Neural crest cell (in vitro differentiated cells): ENCODE measurements at regions not wholly inside any gene's neighbourhood (a gene's known extent, or its start where the extent isn't known, plus 50 kb on each side); places are given as distances from the start of the nearest gene placed in this dataset.

Experiments used
- DNase-seq: peaks from one replicate; pipeline ENCODE4 v3.0.0; 2021; ENCODE audit warnings: low read depth, mixed read lengths, low spot score
- H3K27ac Mint-ChIP-seq: one replicate; pipeline ENCODE4 v1.8.0; 2021; ENCODE audit warnings: mild to moderate bottlenecking, mixed read lengths; ENCODE audit not compliant: unreplicated experiment
- H3K27me3 Mint-ChIP-seq: 2 replicates; pipeline ENCODE4 v1.8.0; 2021; ENCODE audit warnings: low read depth, mild to moderate bottlenecking, mixed read lengths
- H3K36me3 Mint-ChIP-seq: 2 replicates; pipeline ENCODE4 v1.8.0; 2021; ENCODE audit warnings: low read depth, mild to moderate bottlenecking, mixed read lengths
- H3K4me1 Mint-ChIP-seq: 2 replicates; pipeline ENCODE4 v1.8.0; 2021; ENCODE audit warnings: mixed read lengths
- H3K4me3 Mint-ChIP-seq: one replicate; pipeline ENCODE4 v1.8.0; 2021; ENCODE audit warnings: mild to moderate bottlenecking, mixed read lengths
- H3K9me3 Mint-ChIP-seq: 2 replicates; pipeline ENCODE4 v1.8.0; 2021; ENCODE audit warnings: mixed read lengths
- CTCF ChIP-seq: fragments of 200-600 bp; sonication (generic); conservative IDR thresholded peaks from 2 replicates; pipeline ENCODE4 v1.5.0; 2021; ENCODE audit warnings: antibody characterized with exemption, mild to moderate bottlenecking

- H3K27me3 Mint-ChIP-seq: no peaks in the 10 kb centered on the region
Observed at GRCh38 chr5:163661360-163661759, 155.9 kb downstream of the MAT2B start.

DNA sequence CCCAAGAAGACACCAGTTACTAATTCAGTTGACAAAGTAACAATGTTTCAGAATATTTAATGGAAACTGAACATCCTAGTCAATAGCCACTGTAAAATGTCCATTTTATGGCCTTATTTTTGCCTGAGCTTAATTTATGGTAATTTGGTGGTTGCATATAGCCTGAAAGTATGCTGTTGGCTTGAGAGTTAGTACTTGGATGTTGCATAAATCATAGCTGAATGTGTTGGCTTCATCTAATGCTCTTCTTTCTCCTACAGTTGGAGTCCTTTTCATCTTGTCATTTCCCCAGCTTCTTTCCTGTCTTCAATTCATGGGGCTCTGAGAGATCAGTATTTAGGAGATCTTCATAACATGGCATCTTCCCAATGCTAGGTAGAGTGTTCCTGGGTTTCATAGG lies 164.6 kb downstream of the MAT2B start:
- Mint-ChIP-seq H3K4me1 (no peaks in the 10 kb centered on the region), H3K27ac (no peak overlapping the region), H3K36me3 (no peaks in the 10 kb centered on the region), H3K4me3 (no peak overlapping the region), H3K9me3 (no peaks in the 10 kb centered on the region), H3K27me3 (no peaks in the 10 kb centered on the region)
- no peak for TF ChIP-seq CTCF
- DNase-seq: no peak

More at GRCh38 chr5:163661360-163661759, 155.9 kb downstream of the MAT2B start:
- Mint-ChIP-seq H3K4me1 (no peaks in the 10 kb centered on the region), H3K27ac (no peak overlapping the region), H3K9me3 (no peaks in the 10 kb centered on the region), H3K36me3 (no peaks in the 10 kb centered on the region), H3K4me3 (no peak overlapping the region)
- TF ChIP-seq CTCF: no peak
- DNase-seq: no peak

DNA sequence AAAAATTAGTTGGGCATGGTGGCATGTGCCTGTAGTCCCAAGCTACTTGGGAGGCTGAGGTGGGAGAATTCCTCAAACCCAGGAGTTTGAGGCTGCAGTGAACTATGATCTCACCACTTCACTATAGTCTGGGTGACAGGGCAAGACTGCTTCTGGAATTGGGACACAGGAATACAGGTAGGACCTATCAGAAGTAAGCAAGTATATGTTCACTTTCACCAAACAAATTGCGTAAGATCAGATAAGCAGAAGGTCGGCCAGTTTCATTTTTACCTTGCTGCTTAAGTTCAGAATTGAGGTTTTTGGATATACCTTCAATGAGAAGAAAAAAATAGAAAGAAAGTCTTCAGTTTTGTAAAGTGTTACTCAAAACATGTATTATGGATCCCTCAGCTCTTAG lies 171.7 kb downstream of the MAT2B start:
- Mint-ChIP-seq H3K36me3 (no peaks in the 10 kb centered on the region), H3K27ac (no peak overlapping the region), H3K27me3 (no peaks in the 10 kb centered on the region), H3K4me1 (no peaks in the 10 kb centered on the region), H3K9me3 (no peaks in the 10 kb centered on the region), H3K4me3 (no peak overlapping the region)
- no peak for TF ChIP-seq CTCF
- DNase-seq: no peak

- Mint-ChIP-seq H3K9me3 (no peaks in the 10 kb centered on the region), H3K36me3 (no peaks in the 10 kb centered on the region), H3K27me3 (no peaks in the 10 kb centered on the region), H3K27ac (no peak overlapping the region), H3K4me3 (no peak overlapping the region), H3K4me1 (no peaks in the 10 kb centered on the region)
- TF ChIP-seq CTCF: no peak
- DNase-seq: no peak
Observed at GRCh38 chr5:163682234-163682633, 176.8 kb downstream of the MAT2B start.

GRCh38 chr5:163687414-163687813 lies 182.0 kb downstream of the MAT2B start:
- DNase-seq: no peak
- Mint-ChIP-seq H3K4me1 (no peaks in the 10 kb centered on the region), H3K27me3 (no peaks in the 10 kb centered on the region), H3K4me3 (no peak overlapping the region), H3K27ac (no peak overlapping the region), H3K36me3 (no peaks in the 10 kb centered on the region), H3K9me3 (no peaks in the 10 kb centered on the region)
- TF ChIP-seq CTCF: no peak

- TF ChIP-seq CTCF: no peak
- Mint-ChIP-seq H3K27ac (no peak overlapping the region), H3K36me3 (no peaks in the 10 kb centered on the region), H3K4me1 (peaks cover 6% of the 10 kb centered on the region), H3K9me3 (no peaks in the 10 kb centered on the region), H3K27me3 (peaks cover 4% of the 10 kb centered on the region), H3K4me3 (no peak overlapping the region)
- no peak for DNase-seq
Observed at GRCh38 chr5:163692091-163692490, 186.7 kb downstream of the MAT2B start.
